ENCODE measurements at regions not wholly inside any gene's neighbourhood (a gene's known extent, or its start where the extent isn't known, plus 50 kb on each side); places are given as distances from the start of the nearest gene placed in this dataset.

- no peak overlapping the region for H3K27ac Mint-ChIP-seq
- Histone ChIP-seq H3K4me2 (no peak overlapping the region), H3K79me2 (replicated peaks; ENCODE audit: insufficient read depth) (no peaks in the 10 kb centered on the region), H3K27me3 (ENCODE audit: insufficient read depth) (no peaks in the 10 kb centered on the region), H3K9me2 (ENCODE audit: insufficient read depth) (no peaks in the 10 kb centered on the region), H3K4me3 (no peak overlapping the region), H3K27ac (ENCODE audit: low read depth) (no peak overlapping the region), H4K20me1 (replicated peaks; ENCODE audit: insufficient read depth) (no peaks in the 10 kb centered on the region), H2AFZ (no peak overlapping the region), H3K4me1 (ENCODE audit: insufficient read depth) (no peaks in the 10 kb centered on the region), H3F3A (replicated peaks; ENCODE audit: low read depth) (no peaks in the 10 kb centered on the region), H3K36me3 (ENCODE audit: insufficient read depth) (no peaks in the 10 kb centered on the region; the same call in 1 of the 2 replicates)
- H3K27me3 Mint-ChIP-seq (ENCODE audit: insufficient read depth, low read depth, poor library complexity): peaks cover 8% of the 10 kb centered on the region
- DNase-seq (ENCODE audit: low spot score) (no peak), ATAC-seq (no peak)
- H3K36me3 Mint-ChIP-seq (ENCODE audit: low read depth): peaks cover 30% of the 10 kb centered on the region
- H3K4me3 Mint-ChIP-seq: no peak overlapping the region
- TF ChIP-seq JUNB (IDR thresholded peaks at IDR 0.05; ENCODE audit: unreplicated experiment) (no peak), ZNF114 (CRISPR knock-in tag; IDR thresholded peaks at IDR 0.05) (no peak), EZH2 (IDR thresholded peaks at IDR 0.05; ENCODE audit: low read depth, unreplicated experiment) (no peak), REST (IDR thresholded peaks at IDR 0.05; ENCODE audit: unreplicated experiment) (no peak), CTCF (conservative IDR thresholded peaks at IDR 0.05; ENCODE audit: low read depth in 2 of 2) (no peak), POLR2AphosphoS5 (IDR thresholded peaks at IDR 0.05; ENCODE audit: low read depth) (no peak), STAT1 (IDR thresholded peaks at IDR 0.05; ENCODE audit: unreplicated experiment) (no peak)
- TF ChIP-seq, protein P1, sequence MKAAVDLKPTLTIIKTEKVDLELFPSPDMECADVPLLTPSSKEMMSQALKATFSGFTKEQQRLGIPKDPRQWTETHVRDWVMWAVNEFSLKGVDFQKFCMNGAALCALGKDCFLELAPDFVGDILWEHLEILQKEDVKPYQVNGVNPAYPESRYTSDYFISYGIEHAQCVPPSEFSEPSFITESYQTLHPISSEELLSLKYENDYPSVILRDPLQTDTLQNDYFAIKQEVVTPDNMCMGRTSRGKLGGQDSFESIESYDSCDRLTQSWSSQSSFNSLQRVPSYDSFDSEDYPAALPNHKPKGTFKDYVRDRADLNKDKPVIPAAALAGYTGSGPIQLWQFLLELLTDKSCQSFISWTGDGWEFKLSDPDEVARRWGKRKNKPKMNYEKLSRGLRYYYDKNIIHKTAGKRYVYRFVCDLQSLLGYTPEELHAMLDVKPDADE (IDR thresholded peaks at IDR 0.05): no peak
- H3K9me3 Mint-ChIP-seq: peaks cover 46% of the 10 kb centered on the region
- H3K4me1 Mint-ChIP-seq: peaks cover 5% of the 10 kb centered on the region; the same call in 2 of the 3 replicates
These were observed 108.1 kb upstream of the INSIG1 start for GRCh38 chr7:155189590-155189989.

DNA sequence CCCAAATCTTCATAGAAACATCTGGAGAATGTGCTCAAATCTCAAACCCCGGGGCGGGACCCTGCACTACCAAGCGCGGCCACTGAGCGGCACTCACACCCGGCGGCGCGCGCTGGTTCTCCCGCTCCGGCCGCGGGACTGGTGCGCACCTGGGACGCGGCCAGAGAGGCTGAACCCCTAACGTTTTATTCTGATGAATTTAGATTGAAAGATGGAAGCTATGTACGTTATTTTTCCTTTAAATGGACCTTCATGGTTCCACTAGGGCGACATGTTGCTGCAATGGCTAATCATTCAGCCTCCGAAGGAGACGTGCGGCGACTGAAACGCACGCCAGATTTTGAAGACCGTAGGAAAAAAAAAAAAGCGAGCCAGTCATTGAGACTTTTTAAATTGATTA is 107.0 kb upstream of the INSIG1 start:
- Histone ChIP-seq H3K27me3 (ENCODE audit: insufficient read depth) (no peaks in the 10 kb centered on the region), H3F3A (replicated peaks; ENCODE audit: low read depth) (no peaks in the 10 kb centered on the region), H3K27ac (ENCODE audit: low read depth) (no peak overlapping the region), H3K9me2 (ENCODE audit: insufficient read depth) (no peaks in the 10 kb centered on the region), H3K4me3 (0 out of 2 replicates have a peak overlapping the region, but pooled peaks have one; percentile 16), H4K20me1 (replicated peaks; ENCODE audit: insufficient read depth) (no peaks in the 10 kb centered on the region), H3K79me2 (replicated peaks; ENCODE audit: insufficient read depth) (no peaks in the 10 kb centered on the region), H3K4me2 (peak overlapping the region; percentile 62; the same call in 1 of the 2 replicates), H3K36me3 (ENCODE audit: insufficient read depth) (no peaks in the 10 kb centered on the region; the same call in 1 of the 2 replicates), H2AFZ (peak overlapping the region; percentile 90; the same call in 1 of the 2 replicates), H3K4me1 (ENCODE audit: insufficient read depth) (no peaks in the 10 kb centered on the region)
- DNase-seq (ENCODE audit: low spot score) (peak; percentile 79), ATAC-seq (peak; percentile 92)
- H3K27me3 Mint-ChIP-seq (ENCODE audit: insufficient read depth, low read depth, poor library complexity): peaks cover 8% of the 10 kb centered on the region
- H3K4me3 Mint-ChIP-seq: no peak overlapping the region
- H3K27ac Mint-ChIP-seq: no peak overlapping the region
- TF ChIP-seq EZH2 (IDR thresholded peaks at IDR 0.05; ENCODE audit: low read depth, unreplicated experiment) (no peak), CTCF (conservative IDR thresholded peaks at IDR 0.05; ENCODE audit: low read depth in 2 of 2) (peak; percentile 74 to 83)
- peaks cover 5% of the 10 kb centered on the region; the same call in 2 of the 3 replicates for H3K4me1 Mint-ChIP-seq
- H3K9me3 Mint-ChIP-seq: peaks cover 35% of the 10 kb centered on the region
- H3K36me3 Mint-ChIP-seq (ENCODE audit: low read depth): peaks cover 19% of the 10 kb centered on the region

Measured in GM23338 (cell line).